HepG2 (cell line): ENCODE measurements at regions not wholly inside any gene's neighbourhood (a gene's known extent, or its start where the extent isn't known, plus 50 kb on each side); places are given as distances from the start of the nearest gene placed in this dataset.

ENCODE experiments used
- ATAC-seq: fragments of 200-7000 bp; cut with Tn5 transposase; 3 replicates; pipeline ENCODE4 v1.9.1; 2020; ENCODE audit warnings: mild to moderate bottlenecking, moderate library complexity
- BruUV-seq: library from RNA; stranded (reverse); fragments of 400-500 nt; replicated peaks from 2 replicates; lab custom pipeline; 2021; lab: Mats Ljungman, UMichigan
- CTCF ChIA-PET: fragments of 300-600 bp; formaldehyde crosslinking; extraction: SDS; loops from one replicate; lab custom pipeline; 2021; ENCODE audit warnings: low total read pairs, inconsistent platforms, low intra/inter-chr PET ratio; lab: Yijun Ruan, JAX
- POLR2A ChIA-PET: fragments of 350-600 bp; sonication (Branson Sonifier 250); formaldehyde crosslinking; loops from one replicate; lab custom pipeline; 2020; ENCODE audit warnings: antibody characterized with exemption, inconsistent platforms; lab: Yijun Ruan, JAX
- DNase-seq: peaks from one replicate; pipeline ENCODE4 v3.0.0-alpha.2; 2015; ENCODE audit warnings: low spot score
- FAIRE-seq: peaks from 3 replicates; lab custom pipeline; 2011; peaks lifted over from hg19 to GRCh38; lab: Jason Lieb, UNC
- H2AFZ ChIP-seq: one replicate; pipeline ENCODE4 v1.6.1; 2011; ENCODE audit warnings: low read length, inconsistent platforms
- H3K27ac ChIP-seq: fragments of 300-600 bp; 3 replicates; pipeline ENCODE4 v1.8.0; 2011; ENCODE audit warnings: mixed run types, mild to moderate bottlenecking, mixed read lengths, low read length, inconsistent platforms; ENCODE audit not compliant: insufficient read depth; ENCODE audit errors: extremely low read length
- H3K27me3 ChIP-seq, 2 experiments: fragments of 200-600 bp in 1 of 2; 2 replicates in 1 of 2; 3 replicates in 1 of 2; pipeline versions ENCODE4 v1.6.0 to v1.8.0; 2011; ENCODE audit warnings: low read length in 2 of 2, mild to moderate bottlenecking in 2 of 2, moderate library complexity in 2 of 2, inconsistent platforms in 1 of 2; ENCODE audit not compliant: insufficient read depth in 2 of 2, control insufficient read depth in 1 of 2
- H3K36me3 ChIP-seq, 2 experiments: fragments of 200-600 bp in 1 of 2; replicated peaks in 1 of 2; 2 replicates in 1 of 2; 3 replicates in 1 of 2; pipeline versions ENCODE4 v1.5.1 to v1.8.0; 2011; ENCODE audit warnings: low read length in 2 of 2, inconsistent platforms in 1 of 2; ENCODE audit not compliant: insufficient read depth in 2 of 2, control insufficient read depth in 1 of 2
- H3K4me1 ChIP-seq: 2 replicates; pipeline ENCODE4 v1.5.1; 2012; ENCODE audit warnings: low read length, inconsistent platforms; ENCODE audit not compliant: insufficient read depth
- H3K4me2 ChIP-seq: 2 replicates; pipeline ENCODE4 v1.6.0; 2011; ENCODE audit warnings: low read depth, low read length, inconsistent platforms
- H3K4me3 ChIP-seq, 3 experiments: fragments of 200-600 bp in 1 of 3; sonication (generic), shearing (Covaris generic) in 1 of 3; replicated peaks in 1 of 3; 2 replicates each; pipeline ENCODE4 v1.5.1; 2011 to 2016; ENCODE audit warnings: low read length in 3 of 3, inconsistent platforms in 2 of 3, low read depth in 2 of 3, mild to moderate bottlenecking in 2 of 3, control low read depth in 1 of 3, mixed read lengths in 1 of 3; ENCODE audit not compliant: insufficient read depth in 1 of 3
- H3K79me2 ChIP-seq: one replicate; pipeline ENCODE4 v1.6.1; 2011; ENCODE audit warnings: low read length, inconsistent platforms; ENCODE audit not compliant: insufficient read depth
- H3K9ac ChIP-seq: 2 replicates; pipeline ENCODE4 v1.6.0; 2011; ENCODE audit warnings: mild to moderate bottlenecking, low read depth, low read length, inconsistent platforms; ENCODE audit not compliant: insufficient read depth
- H3K9me3 ChIP-seq: 2 replicates; pipeline ENCODE4 v1.5.1; 2012; ENCODE audit warnings: mild to moderate bottlenecking, low read length
- H4K20me1 ChIP-seq: 2 replicates; pipeline ENCODE4 v1.6.0; 2011; ENCODE audit warnings: inconsistent platforms, mild to moderate bottlenecking, low read length, moderate library complexity; ENCODE audit not compliant: insufficient read depth
- ARID2 ChIP-seq: sonication (generic); formaldehyde crosslinking; IDR thresholded peaks from 2 replicates; pipeline ENCODE4 v1.8.1; 2022; ENCODE audit warnings: mild to moderate bottlenecking, missing genetic modification reagents, borderline replicate concordance
- ATM ChIP-seq: fragments of 450-650 bp; IDR thresholded peaks from 2 replicates; pipeline ENCODE4 v1.7.1; 2017; ENCODE audit warnings: mild to moderate bottlenecking, borderline replicate concordance
- DMAP1 ChIP-seq: IDR thresholded peaks from 2 replicates; pipeline ENCODE4 v1.6.1; 2016
- ETV5 ChIP-seq: IDR thresholded peaks from 2 replicates; pipeline ENCODE4 v1.6.1; 2018; ENCODE audit warnings: missing biosample characterization, missing genetic modification reagents, inconsistent platforms, borderline replicate concordance
- FOXA3 ChIP-seq: IDR thresholded peaks from 2 replicates; pipeline ENCODE4 v1.6.1; 2016; ENCODE audit warnings: missing genetic modification reagents, missing compliant biosample characterization
- FOXP1 ChIP-seq, 2 experiments: fragments of 450-650 bp in 1 of 2; IDR thresholded peaks; 2 replicates each; pipeline ENCODE4 v1.6.1; 2017 to 2018; ENCODE audit warnings: antibody characterized with exemption in 1 of 2
- JUNB ChIP-seq: sonication (generic); formaldehyde crosslinking; IDR thresholded peaks from 2 replicates; pipeline ENCODE4 v1.8.0; 2022; ENCODE audit warnings: missing genetic modification reagents, mild to moderate bottlenecking, borderline replicate concordance
- MAF1 ChIP-seq: sonication (generic); formaldehyde crosslinking; IDR thresholded peaks from 2 replicates; pipeline ENCODE4 v1.5.0; 2020; ENCODE audit warnings: missing genetic modification reagents, borderline replicate concordance
- MED13 ChIP-seq: sonication (generic); formaldehyde crosslinking; IDR thresholded peaks from 2 replicates; pipeline ENCODE4 v1.5.0; 2020; ENCODE audit warnings: missing genetic modification reagents
- MED8 ChIP-seq: sonication (generic); formaldehyde crosslinking; IDR thresholded peaks from 2 replicates; pipeline ENCODE4 v1.8.1; 2023; ENCODE audit warnings: mild to moderate bottlenecking, missing genetic modification reagents; ENCODE audit not compliant: insufficient replicate concordance
- RARG ChIP-seq: sonication (generic); formaldehyde crosslinking; IDR thresholded peaks from 2 replicates; pipeline ENCODE4 v1.4.0; 2020; ENCODE audit warnings: low read depth, mild to moderate bottlenecking, missing genetic modification reagents
- RXRA ChIP-seq: sonication (generic); formaldehyde crosslinking; IDR thresholded peaks from 2 replicates; pipeline ENCODE4 v1.5.1; 2020; ENCODE audit warnings: missing genetic modification reagents
- TGIF2 ChIP-seq: IDR thresholded peaks from 2 replicates; pipeline ENCODE4 v1.6.1; 2016; ENCODE audit warnings: control low read depth, missing compliant biosample characterization
- U2AF2 ChIP-seq: fragments of 200-400 bp; formaldehyde crosslinking; IDR thresholded peaks from 2 replicates; pipeline ENCODE4 v1.6.1; 2017; ENCODE audit warnings: low read depth, mild to moderate bottlenecking, low read length
- XBP1 ChIP-seq: sonication (generic); formaldehyde crosslinking; IDR thresholded peaks from 2 replicates; pipeline ENCODE4 v1.5.0; 2020; ENCODE audit warnings: missing genetic modification reagents
- ZNF256 ChIP-seq: sonication (generic); formaldehyde crosslinking; conservative IDR thresholded peaks from 2 replicates; pipeline ENCODE4 v1.4.0; 2020; ENCODE audit warnings: missing genetic modification reagents
- ZNF264 ChIP-seq: sonication (generic); formaldehyde crosslinking; IDR thresholded peaks from 2 replicates; pipeline ENCODE4 v1.4.0; 2020; ENCODE audit warnings: missing genetic modification reagents
- ZNF75D ChIP-seq: sonication (generic); formaldehyde crosslinking; IDR thresholded peaks from 2 replicates; pipeline ENCODE4 v1.8.1; 2023; ENCODE audit warnings: missing genetic modification reagents, mild to moderate bottlenecking, borderline replicate concordance
- WGBS: methylation state at CpG from one replicate; pipeline ENCODE4 v1.1.6; 2017; ENCODE audit warnings: low lambda C conversion rate; 5-methylcytosine and 5-hydroxymethylcytosine counted together
- in situ Hi-C: cut with HindIII; loops from 2 replicates; pipeline ENCODE4 v1.10.0; 2017; ENCODE audit warnings: low pct_unique_long_range_greater_than_20kb; ENCODE audit not compliant: extremely low pct_ligation_motif_present
- intact Hi-C: fragments of 100-400 bp; cut with micrococcal nuclease; formaldehyde crosslinking; loops from one replicate; pipeline ENCODE4 v1.10.0; 2022; ENCODE audit not compliant: unreplicated experiment
- TF ChIP-seq, protein P1 (sequence below): sonication (generic); formaldehyde crosslinking; IDR thresholded peaks from 2 replicates; pipeline ENCODE4 v1.4.0; 2020; ENCODE audit warnings: missing genetic modification reagents
- TF ChIP-seq, protein P2 (sequence below): sonication (generic); formaldehyde crosslinking; conservative IDR thresholded peaks from 2 replicates; pipeline ENCODE4 v1.8.0; 2022; ENCODE audit warnings: missing genetic modification reagents

GRCh38 chr6:134456226-134456625 is 138.3 kb upstream of the SGK1 start (continued):
- TF ChIP-seq U2AF2 = no peak
- TF ChIP-seq TGIF2 (CRISPR knock-in tag) = no peak
- no peak for TF ChIP-seq FOXA3 (CRISPR knock-in tag)
- TF ChIP-seq RXRA = no peak
- TF ChIP-seq ZNF256 = no peak
- TF ChIP-seq MAF1 (CRISPR knock-in tag) = no peak
- no peak for TF ChIP-seq JUNB (CRISPR knock-in tag)
- TF ChIP-seq, all 625 proteins: peak for 0

- H3K79me2 ChIP-seq = no peaks in the 10 kb centered on the region
- H3K9ac ChIP-seq = no peak overlapping the region
- in situ Hi-C loops (no loop called here), intact Hi-C loops (loop anchor here (10.0 kb wide), 1 partner anchor 189 kb away; no protein-coding TSS in a partner anchor)
- WGBS = 4% methylated on average over 3 of the region's 3 CpGs
- ChIA-PET POLR2A (no interaction called here), CTCF (no interaction called here)
- no peak overlapping the region for H3K4me2 ChIP-seq
- no peaks in the 10 kb centered on the region for H4K20me1 ChIP-seq
- no peak overlapping the region for H3K27ac ChIP-seq
- H2AFZ ChIP-seq = no peak overlapping the region
- H3K36me3 ChIP-seq = no peaks in the 10 kb centered on the region
- FAIRE-seq (no peak), DNase-seq (no peak), ATAC-seq (no peak)
- BruUV-seq = no TSS peak
- no peaks in the 10 kb centered on the region for H3K4me1 ChIP-seq
- no peaks in the 10 kb centered on the region for H3K9me3 ChIP-seq
- no peak overlapping the region for H3K4me3 ChIP-seq
- H3K27me3 ChIP-seq = no peaks in the 10 kb centered on the region; a peak in 1 of 5 replicates
- TF ChIP-seq FOXP1 (IDR thresholded peaks at IDR 0.05) (no peak), FOXP1 (CRISPR knock-in tag; IDR thresholded peaks at IDR 0.05) (no peak), MED13 (CRISPR knock-in tag) (no peak), ZNF264 (CRISPR knock-in tag) (no peak), RARG (CRISPR knock-in tag) (no peak), ETV5 (CRISPR knock-in tag) (no peak), ARID2 (CRISPR knock-in tag) (no peak), DMAP1 (no peak), XBP1 (CRISPR knock-in tag) (no peak), ZNF75D (no peak), ATM (no peak), MED8 (CRISPR knock-in tag) (no peak)
- TF ChIP-seq, protein P1, sequence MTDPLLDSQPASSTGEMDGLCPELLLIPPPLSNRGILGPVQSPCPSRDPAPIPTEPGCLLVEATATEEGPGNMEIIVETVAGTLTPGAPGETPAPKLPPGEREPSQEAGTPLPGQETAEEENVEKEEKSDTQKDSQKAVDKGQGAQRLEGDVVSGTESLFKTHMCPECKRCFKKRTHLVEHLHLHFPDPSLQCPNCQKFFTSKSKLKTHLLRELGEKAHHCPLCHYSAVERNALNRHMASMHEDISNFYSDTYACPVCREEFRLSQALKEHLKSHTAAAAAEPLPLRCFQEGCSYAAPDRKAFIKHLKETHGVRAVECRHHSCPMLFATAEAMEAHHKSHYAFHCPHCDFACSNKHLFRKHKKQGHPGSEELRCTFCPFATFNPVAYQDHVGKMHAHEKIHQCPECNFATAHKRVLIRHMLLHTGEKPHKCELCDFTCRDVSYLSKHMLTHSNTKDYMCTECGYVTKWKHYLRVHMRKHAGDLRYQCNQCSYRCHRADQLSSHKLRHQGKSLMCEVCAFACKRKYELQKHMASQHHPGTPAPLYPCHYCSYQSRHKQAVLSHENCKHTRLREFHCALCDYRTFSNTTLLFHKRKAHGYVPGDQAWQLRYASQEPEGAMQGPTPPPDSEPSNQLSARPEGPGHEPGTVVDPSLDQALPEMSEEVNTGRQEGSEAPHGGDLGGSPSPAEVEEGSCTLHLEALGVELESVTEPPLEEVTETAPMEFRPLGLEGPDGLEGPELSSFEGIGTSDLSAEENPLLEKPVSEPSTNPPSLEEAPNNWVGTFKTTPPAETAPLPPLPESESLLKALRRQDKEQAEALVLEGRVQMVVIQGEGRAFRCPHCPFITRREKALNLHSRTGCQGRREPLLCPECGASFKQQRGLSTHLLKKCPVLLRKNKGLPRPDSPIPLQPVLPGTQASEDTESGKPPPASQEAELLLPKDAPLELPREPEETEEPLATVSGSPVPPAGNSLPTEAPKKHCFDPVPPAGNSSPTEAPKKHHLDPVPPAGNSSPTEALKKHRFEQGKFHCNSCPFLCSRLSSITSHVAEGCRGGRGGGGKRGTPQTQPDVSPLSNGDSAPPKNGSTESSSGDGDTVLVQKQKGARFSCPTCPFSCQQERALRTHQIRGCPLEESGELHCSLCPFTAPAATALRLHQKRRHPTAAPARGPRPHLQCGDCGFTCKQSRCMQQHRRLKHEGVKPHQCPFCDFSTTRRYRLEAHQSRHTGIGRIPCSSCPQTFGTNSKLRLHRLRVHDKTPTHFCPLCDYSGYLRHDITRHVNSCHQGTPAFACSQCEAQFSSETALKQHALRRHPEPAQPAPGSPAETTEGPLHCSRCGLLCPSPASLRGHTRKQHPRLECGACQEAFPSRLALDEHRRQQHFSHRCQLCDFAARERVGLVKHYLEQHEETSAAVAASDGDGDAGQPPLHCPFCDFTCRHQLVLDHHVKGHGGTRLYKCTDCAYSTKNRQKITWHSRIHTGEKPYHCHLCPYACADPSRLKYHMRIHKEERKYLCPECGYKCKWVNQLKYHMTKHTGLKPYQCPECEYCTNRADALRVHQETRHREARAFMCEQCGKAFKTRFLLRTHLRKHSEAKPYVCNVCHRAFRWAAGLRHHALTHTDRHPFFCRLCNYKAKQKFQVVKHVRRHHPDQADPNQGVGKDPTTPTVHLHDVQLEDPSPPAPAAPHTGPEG (CRISPR knock-in tag) = no peak
- TF ChIP-seq, protein P2, sequence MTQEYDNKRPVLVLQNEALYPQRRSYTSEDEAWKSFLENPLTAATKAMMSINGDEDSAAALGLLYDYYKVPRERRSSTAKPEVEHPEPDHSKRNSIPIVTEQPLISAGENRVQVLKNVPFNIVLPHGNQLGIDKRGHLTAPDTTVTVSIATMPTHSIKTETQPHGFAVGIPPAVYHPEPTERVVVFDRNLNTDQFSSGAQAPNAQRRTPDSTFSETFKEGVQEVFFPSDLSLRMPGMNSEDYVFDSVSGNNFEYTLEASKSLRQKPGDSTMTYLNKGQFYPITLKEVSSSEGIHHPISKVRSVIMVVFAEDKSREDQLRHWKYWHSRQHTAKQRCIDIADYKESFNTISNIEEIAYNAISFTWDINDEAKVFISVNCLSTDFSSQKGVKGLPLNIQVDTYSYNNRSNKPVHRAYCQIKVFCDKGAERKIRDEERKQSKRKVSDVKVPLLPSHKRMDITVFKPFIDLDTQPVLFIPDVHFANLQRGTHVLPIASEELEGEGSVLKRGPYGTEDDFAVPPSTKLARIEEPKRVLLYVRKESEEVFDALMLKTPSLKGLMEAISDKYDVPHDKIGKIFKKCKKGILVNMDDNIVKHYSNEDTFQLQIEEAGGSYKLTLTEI (CRISPR knock-in tag) = no peak
Observed at GRCh38 chr6:134455319-134455718, 137.4 kb upstream of the SGK1 start.
